ENCODE measurements at regions not wholly inside any gene's neighbourhood (a gene's known extent, or its start where the extent isn't known, plus 50 kb on each side); places are given as distances from the start of the nearest gene placed in this dataset.

DNA sequence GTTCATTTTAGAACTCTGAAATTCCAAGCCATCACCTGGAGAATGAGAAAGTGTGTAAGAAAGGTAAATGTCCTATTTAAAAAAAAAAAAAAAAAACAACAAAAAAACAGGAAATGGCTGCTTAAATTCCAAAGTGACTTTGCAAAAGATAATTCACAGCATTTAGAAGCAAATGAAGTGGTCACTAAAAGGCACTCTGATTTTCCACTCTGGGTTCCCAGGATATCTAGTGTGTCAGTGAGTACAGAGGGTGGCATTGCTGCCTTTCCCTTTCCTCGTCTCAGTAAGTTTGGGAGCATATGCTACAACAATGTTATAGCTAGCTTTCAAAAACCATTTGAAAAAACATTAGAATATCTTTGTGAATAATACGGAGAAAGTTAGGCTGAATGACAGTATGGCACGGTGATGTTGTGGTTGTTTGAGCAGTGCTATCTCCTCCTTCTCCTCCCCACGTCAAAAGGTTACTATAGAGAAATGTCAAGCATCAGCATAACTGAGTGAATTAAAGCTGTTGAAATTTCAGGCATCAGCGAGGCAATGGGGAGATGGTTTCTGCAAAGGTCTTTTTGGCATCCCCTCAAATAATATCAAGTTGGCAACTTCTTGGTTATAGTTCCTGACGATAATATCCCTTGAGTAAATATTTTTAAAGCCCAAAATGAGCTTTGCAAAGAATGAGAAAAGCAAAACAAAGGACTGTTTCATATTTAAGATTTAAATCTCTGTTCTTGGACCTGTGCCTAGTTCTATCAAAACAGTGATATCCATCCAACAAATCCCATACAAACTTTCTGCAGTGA, 164.5 kb upstream of the E2F7 start:
- no peaks in the 10 kb centered on the region for H3K4me1 Mint-ChIP-seq
- no peaks in the 10 kb centered on the region for H3K9me3 ChIP-seq (ENCODE audit: control insufficient read depth in 1 of 2, low read length in 2 of 2)
- intact Hi-C loops (cut with micrococcal nuclease): no loop called here
- no peaks in the 10 kb centered on the region for H3K36me3 Mint-ChIP-seq
- H3K36me3 ChIP-seq (ENCODE audit: insufficient read depth, low read length): no peaks in the 10 kb centered on the region
- no peak overlapping the region for H3K27ac Mint-ChIP-seq
- ChIA-PET POLR2A (ENCODE audit: partially characterized antibody) (no interaction called here), CTCF (ENCODE audit: partially characterized antibody) (no interaction called here)
- H3K27ac ChIP-seq (ENCODE audit: low read depth, low read length): no peak overlapping the region
- no peaks in the 10 kb centered on the region for H3K27me3 ChIP-seq (ENCODE audit: insufficient read depth, low read length)
- H3K4me3 ChIP-seq (ENCODE audit: low read length in 2 of 2): no peak overlapping the region
- no peak overlapping the region for H3K4me3 Mint-ChIP-seq
- peaks cover 1 to 3% of the 10 kb centered on the region in 2 donors for H3K27me3 Mint-ChIP-seq
- no peak for DNase-seq
- H3K9me3 Mint-ChIP-seq: peaks cover 0 to 6% (median 2%) of the 10 kb centered on the region in 8 donors
- H3K4me1 ChIP-seq (ENCODE audit: insufficient read depth, low read length): no peaks in the 10 kb centered on the region

DNA sequence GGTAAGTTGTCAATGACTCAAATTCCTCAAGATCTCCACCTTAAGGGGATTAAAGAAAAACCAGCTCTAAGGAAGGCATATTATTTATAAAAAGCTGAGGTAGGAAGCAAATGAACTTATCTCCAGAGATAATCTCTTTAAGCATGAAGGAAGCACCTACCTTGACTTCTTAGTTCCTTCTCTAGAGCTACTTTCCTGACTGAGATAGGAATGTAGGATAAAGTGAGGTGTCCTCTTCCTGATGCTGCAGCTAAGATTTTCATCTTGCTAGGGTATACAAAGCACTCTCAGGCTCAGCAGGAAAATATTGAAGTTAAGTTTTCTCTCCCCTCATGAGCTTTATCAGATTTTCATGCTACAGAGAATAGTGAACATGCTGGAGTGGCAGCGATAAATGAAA, 163.0 kb upstream of the E2F7 start:
- no peaks in the 10 kb centered on the region for H3K36me3 ChIP-seq (ENCODE audit: insufficient read depth, low read length)
- H3K4me1 ChIP-seq (ENCODE audit: insufficient read depth, low read length): no peaks in the 10 kb centered on the region
- H3K9me3 ChIP-seq (ENCODE audit: control insufficient read depth in 1 of 2, low read length in 2 of 2): no peaks in the 10 kb centered on the region
- H3K27ac Mint-ChIP-seq: no peak overlapping the region
- POLR2A ChIA-PET (ENCODE audit: partially characterized antibody): no interaction called here
- H3K27ac ChIP-seq (ENCODE audit: low read depth, low read length): no peak overlapping the region
- H3K4me3 ChIP-seq (ENCODE audit: low read length in 2 of 2): no peak overlapping the region
- peaks cover 0 to 6% (median 2%) of the 10 kb centered on the region in 8 donors for H3K9me3 Mint-ChIP-seq
- CTCF ChIA-PET (ENCODE audit: partially characterized antibody): no interaction called here
- intact Hi-C loops (cut with micrococcal nuclease): no loop called here
- no peaks in the 10 kb centered on the region for H3K27me3 ChIP-seq (ENCODE audit: insufficient read depth, low read length)
- no peaks in the 10 kb centered on the region for H3K36me3 Mint-ChIP-seq
- no peak for DNase-seq
- no peak overlapping the region for H3K4me3 Mint-ChIP-seq
- no peaks in the 10 kb centered on the region for H3K4me1 Mint-ChIP-seq
- H3K27me3 Mint-ChIP-seq: peaks cover 0 to 3% of the 10 kb centered on the region in 2 donors

DNA sequence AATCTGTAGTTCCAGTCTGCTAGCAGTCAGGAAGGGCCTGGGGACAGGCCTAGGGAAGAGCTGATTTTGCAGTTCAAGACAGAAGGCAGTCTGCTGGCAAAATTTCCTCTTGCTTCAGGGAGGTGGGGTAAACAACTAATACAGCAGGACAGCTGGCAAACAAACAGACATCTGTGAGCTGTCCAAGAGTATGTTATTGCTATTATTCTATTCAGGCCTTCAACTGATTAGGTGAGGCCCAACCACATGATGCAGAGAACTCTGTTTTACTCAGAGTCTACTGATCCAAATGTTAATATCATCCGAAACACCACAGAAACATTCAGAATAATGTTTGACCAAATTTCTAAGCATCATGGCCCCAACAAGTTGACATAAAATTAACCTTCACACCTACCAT, 161.0 kb upstream of the E2F7 start:
- H3K36me3 Mint-ChIP-seq: no peaks in the 10 kb centered on the region
- H3K27ac Mint-ChIP-seq: no peak overlapping the region

DNA sequence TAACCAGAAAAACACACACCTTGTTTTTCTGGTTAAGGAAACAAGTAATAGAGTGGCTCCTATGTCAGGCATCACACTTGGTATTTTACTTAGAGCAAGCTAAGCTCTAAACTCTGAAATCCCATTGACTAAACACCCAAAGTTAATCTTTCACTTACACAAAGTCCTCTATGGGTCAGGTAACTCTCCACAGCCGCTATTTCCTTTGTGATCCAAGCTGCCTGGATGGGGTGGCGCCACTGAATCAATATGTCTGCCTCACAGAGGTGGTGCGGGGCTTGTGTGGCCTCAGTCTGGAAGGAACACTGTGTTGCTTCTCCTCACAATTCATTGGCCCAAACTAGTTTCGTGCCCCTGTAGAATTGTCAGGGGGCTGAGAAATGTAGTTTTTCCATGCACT, 160.0 kb upstream of the E2F7 start:
- CTCF ChIA-PET (ENCODE audit: partially characterized antibody): no interaction called here
- Histone ChIP-seq H3K4me3 (ENCODE audit: low read length in 2 of 2) (no peak overlapping the region), H3K27me3 (ENCODE audit: insufficient read depth, low read length) (no peaks in the 10 kb centered on the region), H3K36me3 (ENCODE audit: insufficient read depth, low read length) (no peaks in the 10 kb centered on the region), H3K9me3 (ENCODE audit: control insufficient read depth in 1 of 2, low read length in 2 of 2) (no peaks in the 10 kb centered on the region), H3K4me1 (ENCODE audit: insufficient read depth, low read length) (no peaks in the 10 kb centered on the region), H3K27ac (ENCODE audit: low read depth, low read length) (no peak overlapping the region)
- Mint-ChIP-seq H3K27ac (no peak overlapping the region), H3K27me3 (no peaks in the 10 kb centered on the region), H3K4me1 (no peaks in the 10 kb centered on the region), H3K4me3 (no peak overlapping the region), H3K36me3 (no peaks in the 10 kb centered on the region), H3K9me3 (peaks cover 0 to 5% (median 1%) of the 10 kb centered on the region in 8 donors)
- intact Hi-C loops (cut with micrococcal nuclease): no loop called here
- POLR2A ChIA-PET (ENCODE audit: partially characterized antibody): no interaction called here
- no peak for DNase-seq

More for the DNA sequence above, 161.0 kb upstream of the E2F7 start:
- ChIA-PET CTCF (ENCODE audit: partially characterized antibody) (no interaction called here), POLR2A (ENCODE audit: partially characterized antibody) (no interaction called here)
- no peak overlapping the region for H3K4me3 Mint-ChIP-seq
- H3K4me1 Mint-ChIP-seq: no peaks in the 10 kb centered on the region
- peaks cover 0 to under 1% of the 10 kb centered on the region in 2 donors for H3K27me3 Mint-ChIP-seq
- H3K27ac ChIP-seq (ENCODE audit: low read depth, low read length): no peak overlapping the region
- no peaks in the 10 kb centered on the region for H3K27me3 ChIP-seq (ENCODE audit: insufficient read depth, low read length)
- no peak for DNase-seq
- H3K9me3 Mint-ChIP-seq: peaks cover 0 to 5% (median 0%) of the 10 kb centered on the region in 8 donors
- H3K9me3 ChIP-seq (ENCODE audit: control insufficient read depth in 1 of 2, low read length in 2 of 2): no peaks in the 10 kb centered on the region
- H3K36me3 ChIP-seq (ENCODE audit: insufficient read depth, low read length): no peaks in the 10 kb centered on the region
- H3K4me1 ChIP-seq (ENCODE audit: insufficient read depth, low read length): no peaks in the 10 kb centered on the region
- H3K4me3 ChIP-seq (ENCODE audit: low read length in 2 of 2): no peak overlapping the region
- intact Hi-C loops (cut with micrococcal nuclease): no loop called here

DNA sequence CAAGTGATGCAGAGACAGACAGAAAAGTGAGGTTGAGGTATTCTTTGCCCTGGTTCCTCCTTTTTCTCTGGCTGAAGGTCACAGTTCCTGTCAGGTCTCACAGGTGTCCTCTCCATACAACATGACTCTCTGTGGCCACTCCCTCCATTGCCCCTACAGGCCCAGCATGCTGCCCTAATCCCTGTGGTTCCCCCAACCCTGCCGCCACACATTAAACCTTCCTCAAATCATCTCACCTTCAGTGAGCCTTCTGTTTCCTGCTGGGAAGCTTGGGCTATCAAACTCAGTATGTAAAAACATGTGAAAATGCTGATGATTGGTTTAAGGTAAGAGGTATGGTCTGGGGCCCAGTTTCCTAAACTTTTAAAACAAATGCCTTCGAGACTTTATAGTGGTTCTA, 159.0 kb upstream of the E2F7 start:
- H3K36me3 Mint-ChIP-seq: no peaks in the 10 kb centered on the region
- no peaks in the 10 kb centered on the region for H3K36me3 ChIP-seq (ENCODE audit: insufficient read depth, low read length)
- no peaks in the 10 kb centered on the region for H3K4me1 Mint-ChIP-seq
- no peak overlapping the region for H3K27ac ChIP-seq (ENCODE audit: low read depth, low read length)
- no peaks in the 10 kb centered on the region for H3K9me3 ChIP-seq (ENCODE audit: control insufficient read depth in 1 of 2, low read length in 2 of 2)
- no peak for DNase-seq
- H3K4me3 Mint-ChIP-seq: no peak overlapping the region
- H3K27me3 ChIP-seq (ENCODE audit: insufficient read depth, low read length): no peaks in the 10 kb centered on the region
- H3K4me1 ChIP-seq (ENCODE audit: insufficient read depth, low read length): no peaks in the 10 kb centered on the region
- ChIA-PET POLR2A (ENCODE audit: partially characterized antibody) (no interaction called here), CTCF (ENCODE audit: partially characterized antibody) (no interaction called here)
- no peak overlapping the region for H3K4me3 ChIP-seq (ENCODE audit: low read length in 2 of 2)
- H3K9me3 Mint-ChIP-seq: peaks cover 0 to 5% (median 1%) of the 10 kb centered on the region in 8 donors
- H3K27me3 Mint-ChIP-seq: no peaks in the 10 kb centered on the region
- intact Hi-C loops (cut with micrococcal nuclease): no loop called here
- no peak overlapping the region for H3K27ac Mint-ChIP-seq

DNA sequence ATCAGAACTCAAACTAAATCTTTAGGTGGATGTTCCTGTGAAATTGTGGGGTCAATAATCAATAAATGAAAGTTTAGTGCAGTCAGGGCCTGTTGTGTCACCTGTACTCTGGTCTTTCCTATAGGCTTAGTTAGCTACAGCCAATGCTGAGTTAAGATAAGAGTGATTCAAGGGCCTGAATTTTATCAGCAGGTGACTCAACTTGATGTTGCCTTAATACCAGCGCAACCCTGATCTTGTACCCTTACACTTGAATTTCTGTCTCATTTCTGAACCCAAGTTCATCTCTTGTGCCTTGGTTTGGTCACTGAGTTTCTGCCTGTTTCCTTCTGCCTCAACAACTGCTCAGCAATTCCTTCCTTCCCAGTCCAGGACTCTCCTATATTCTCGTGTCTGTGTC, 157.0 kb upstream of the E2F7 start:
- POLR2A ChIA-PET (ENCODE audit: partially characterized antibody): no interaction called here
- Mint-ChIP-seq H3K9me3 (peaks cover 0 to 3% (median 0%) of the 10 kb centered on the region in 8 donors), H3K27me3 (no peaks in the 10 kb centered on the region), H3K4me1 (no peaks in the 10 kb centered on the region), H3K27ac (no peak overlapping the region), H3K36me3 (no peaks in the 10 kb centered on the region), H3K4me3 (no peak overlapping the region)
- Histone ChIP-seq H3K4me1 (ENCODE audit: insufficient read depth, low read length) (no peaks in the 10 kb centered on the region), H3K4me3 (ENCODE audit: low read length in 2 of 2) (no peak overlapping the region), H3K27ac (ENCODE audit: low read depth, low read length) (no peak overlapping the region), H3K27me3 (ENCODE audit: insufficient read depth, low read length) (no peaks in the 10 kb centered on the region), H3K36me3 (ENCODE audit: insufficient read depth, low read length) (no peaks in the 10 kb centered on the region), H3K9me3 (ENCODE audit: control insufficient read depth in 1 of 2, low read length in 2 of 2) (no peaks in the 10 kb centered on the region)
- CTCF ChIA-PET (ENCODE audit: partially characterized antibody): no interaction called here
- intact Hi-C loops (cut with micrococcal nuclease): no loop called here
- no peak for DNase-seq

DNA sequence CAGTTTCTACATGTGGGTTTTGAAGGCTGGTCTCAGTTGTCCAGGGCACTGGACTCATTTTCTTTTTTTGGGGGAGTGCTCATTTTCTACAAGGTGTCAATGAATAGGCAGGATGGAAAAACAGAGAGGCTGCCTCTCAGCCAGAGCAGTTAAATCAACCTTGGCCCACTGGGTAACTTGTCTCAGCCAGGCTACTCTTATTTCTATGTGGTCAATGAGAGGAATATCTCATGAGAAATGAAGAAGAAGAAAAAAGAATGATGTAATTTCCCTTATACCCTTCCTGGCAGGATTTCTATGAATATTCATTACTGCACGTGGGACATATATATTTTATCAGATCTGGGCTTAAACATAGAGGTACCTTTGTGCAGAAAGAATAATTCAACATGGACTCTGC, 155.2 kb upstream of the E2F7 start:
- ChIA-PET CTCF (ENCODE audit: partially characterized antibody) (no interaction called here), POLR2A (ENCODE audit: partially characterized antibody) (no interaction called here)
- no peak for DNase-seq
- Histone ChIP-seq H3K27ac (ENCODE audit: low read depth, low read length) (no peak overlapping the region), H3K4me3 (ENCODE audit: low read length in 2 of 2) (no peak overlapping the region), H3K36me3 (ENCODE audit: insufficient read depth, low read length) (no peaks in the 10 kb centered on the region), H3K9me3 (ENCODE audit: control insufficient read depth in 1 of 2, low read length in 2 of 2) (no peaks in the 10 kb centered on the region), H3K4me1 (ENCODE audit: insufficient read depth, low read length) (no peaks in the 10 kb centered on the region), H3K27me3 (ENCODE audit: insufficient read depth, low read length) (no peaks in the 10 kb centered on the region)
- H3K4me3 Mint-ChIP-seq: no peak overlapping the region
- no peak overlapping the region for H3K27ac Mint-ChIP-seq
- intact Hi-C loops (cut with micrococcal nuclease): no loop called here
- no peaks in the 10 kb centered on the region for H3K36me3 Mint-ChIP-seq
- no peaks in the 10 kb centered on the region for H3K4me1 Mint-ChIP-seq
- H3K27me3 Mint-ChIP-seq: no peaks in the 10 kb centered on the region
- peaks cover 0 to 3% (median 0%) of the 10 kb centered on the region in 8 donors for H3K9me3 Mint-ChIP-seq

DNA sequence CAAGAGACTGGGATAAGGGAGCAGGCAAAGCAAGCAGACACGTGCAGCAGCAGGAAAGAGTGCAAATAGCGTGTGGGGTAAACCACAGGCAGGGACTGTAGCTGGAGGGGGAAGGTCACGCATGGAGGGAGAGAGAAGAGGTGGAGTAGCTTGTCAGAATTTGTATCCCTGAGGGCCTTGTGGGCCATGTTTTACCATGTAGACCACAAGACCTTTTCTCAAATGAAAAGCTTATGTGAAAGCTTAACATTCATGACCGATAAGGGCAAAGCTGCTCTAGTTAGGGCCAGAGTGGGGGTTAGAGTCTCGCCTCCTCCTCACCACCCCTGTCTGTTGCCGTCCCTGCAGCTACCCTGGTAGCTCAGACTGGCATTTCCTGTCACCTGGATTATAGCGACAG, 152.9 kb upstream of the E2F7 start:
- no peaks in the 10 kb centered on the region for H3K36me3 Mint-ChIP-seq
- no peaks in the 10 kb centered on the region for H3K4me1 ChIP-seq (ENCODE audit: insufficient read depth, low read length)
- ChIA-PET POLR2A (ENCODE audit: partially characterized antibody) (no interaction called here), CTCF (ENCODE audit: partially characterized antibody) (no interaction called here)
- no peak overlapping the region for H3K27ac ChIP-seq (ENCODE audit: low read depth, low read length)
- no peak overlapping the region for H3K4me3 Mint-ChIP-seq
- peaks cover 0 to 3% (median 0%) of the 10 kb centered on the region in 8 donors for H3K9me3 Mint-ChIP-seq
- no peaks in the 10 kb centered on the region for H3K27me3 Mint-ChIP-seq
- H3K9me3 ChIP-seq (ENCODE audit: control insufficient read depth in 1 of 2, low read length in 2 of 2): no peaks in the 10 kb centered on the region
- no peak overlapping the region for H3K4me3 ChIP-seq (ENCODE audit: low read length in 2 of 2)
- H3K4me1 Mint-ChIP-seq: no peaks in the 10 kb centered on the region
- no peaks in the 10 kb centered on the region for H3K27me3 ChIP-seq (ENCODE audit: insufficient read depth, low read length)
- H3K36me3 ChIP-seq (ENCODE audit: insufficient read depth, low read length): no peaks in the 10 kb centered on the region
- DNase-seq: no peak
- intact Hi-C loops (cut with micrococcal nuclease): no loop called here
- H3K27ac Mint-ChIP-seq: no peak overlapping the region
